NCI-H2196 treated with DMSO at 0.1 percent for 48 hours (cell line): ENCODE measurements at regions not wholly inside any gene's neighbourhood (a gene's known extent, or its start where the extent isn't known, plus 50 kb on each side); places are given as distances from the start of the nearest gene placed in this dataset.
"Not testable (repeated sequence)": the region's sequence is repeated elsewhere in the genome, so short reads cannot be mapped to it uniquely, and the experiment has no call there.

Experiments
- DNase-seq: peaks from one replicate; lab custom pipeline; 2025; ENCODE audit not compliant: unreplicated experiment; lab: John Stamatoyannopoulos, UW

DNA sequence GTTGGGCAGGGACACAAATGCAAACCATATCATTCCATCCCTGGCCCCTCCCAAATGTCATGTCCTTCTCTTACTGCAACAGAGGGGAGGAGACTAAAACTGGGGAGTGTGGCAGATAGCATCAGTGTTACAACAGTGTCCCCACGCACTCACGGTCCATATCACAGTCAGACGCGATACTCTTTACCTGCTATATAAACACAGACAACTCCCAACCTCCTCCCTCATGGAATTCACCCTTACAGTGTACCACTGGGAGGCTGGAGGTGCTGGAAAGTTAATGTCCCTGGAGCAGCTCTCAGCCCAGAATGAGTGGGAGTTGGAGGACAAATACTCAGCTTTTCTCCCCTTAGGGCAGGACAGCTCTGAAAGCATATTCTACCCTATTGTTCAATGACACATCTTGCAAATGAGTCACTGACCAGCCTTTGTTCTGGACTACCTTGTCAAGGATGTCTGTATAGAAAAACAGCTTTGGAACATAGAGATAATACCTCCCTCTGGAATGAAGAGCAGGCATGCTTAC, 445.9 kb downstream of the SETD4 start:
- DNase-seq, result no peak

DNA sequence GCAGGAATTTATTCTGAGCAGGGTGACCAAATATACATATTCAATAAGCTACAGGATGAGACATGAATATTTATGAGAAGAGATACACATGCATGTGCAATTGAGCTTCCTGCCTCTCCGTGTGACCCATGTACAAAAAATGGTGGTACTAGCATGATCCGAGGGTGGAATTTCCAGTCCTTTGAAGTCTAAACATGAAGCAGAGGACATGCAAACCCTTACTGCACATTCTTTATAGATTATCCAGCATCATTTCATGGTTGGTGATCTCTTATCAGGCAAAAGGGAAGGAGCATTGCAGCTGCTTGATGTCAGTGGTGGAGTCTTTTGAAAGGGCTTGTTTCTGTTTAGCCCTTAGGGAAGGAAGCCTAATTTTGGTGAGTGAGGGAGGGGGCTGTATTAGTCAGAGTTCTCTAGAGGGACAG, 448.6 kb downstream of the SETD4 start:
- no peak for DNase-seq

GRCh38 chr21:35609263-35609662, 451.1 kb downstream of the SETD4 start:
- DNase-seq, result no peak

DNA sequence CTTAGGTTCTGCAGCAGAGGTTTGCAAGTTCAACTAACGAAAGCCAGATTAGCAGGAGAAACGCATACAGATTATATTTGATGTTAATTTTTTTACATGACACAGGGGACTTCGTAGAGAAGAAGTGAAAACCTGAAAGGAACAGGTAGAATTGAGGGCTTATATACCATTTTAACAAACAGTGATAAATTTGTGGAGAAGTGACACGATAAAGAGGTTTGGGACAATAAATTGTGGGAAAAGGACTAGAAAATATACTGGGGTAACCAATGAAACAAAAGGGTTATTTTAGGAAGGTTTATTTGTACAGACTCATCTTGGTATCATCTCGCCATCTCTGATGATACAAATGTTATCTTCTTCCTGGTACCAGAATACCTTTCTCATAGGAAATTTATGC, 452.9 kb downstream of the SETD4 start:
- DNase-seq, result no peak

DNA sequence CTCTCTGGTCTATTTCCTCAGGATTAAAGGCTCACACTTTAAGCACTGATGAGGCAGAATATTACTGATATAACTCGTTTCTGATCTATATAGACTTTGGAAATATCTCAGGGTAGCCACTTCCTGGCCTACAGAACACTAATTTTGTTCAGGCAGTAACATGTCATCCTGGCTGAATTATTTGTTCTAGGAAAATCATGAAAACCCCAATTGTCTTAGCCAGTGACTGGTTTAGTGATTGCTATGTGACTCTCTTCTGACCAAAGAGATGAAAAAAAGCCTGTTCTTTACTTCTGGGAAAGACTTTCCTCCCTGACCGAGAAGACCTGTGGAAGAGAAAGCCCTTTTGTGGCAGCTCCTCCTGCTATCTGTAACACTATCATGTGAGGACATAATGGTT, 453.7 kb downstream of the SETD4 start:
- no peak for DNase-seq

GRCh38 chr21:35606146-35606545, 454.2 kb downstream of the SETD4 start:
- no peak for DNase-seq

GRCh38 chr21:35603494-35603893, 456.8 kb downstream of the SETD4 start:
- DNase-seq, result no peak

GRCh38 chr21:35602811-35603362, 457.4 kb downstream of the SETD4 start:
- no peak for DNase-seq

DNA sequence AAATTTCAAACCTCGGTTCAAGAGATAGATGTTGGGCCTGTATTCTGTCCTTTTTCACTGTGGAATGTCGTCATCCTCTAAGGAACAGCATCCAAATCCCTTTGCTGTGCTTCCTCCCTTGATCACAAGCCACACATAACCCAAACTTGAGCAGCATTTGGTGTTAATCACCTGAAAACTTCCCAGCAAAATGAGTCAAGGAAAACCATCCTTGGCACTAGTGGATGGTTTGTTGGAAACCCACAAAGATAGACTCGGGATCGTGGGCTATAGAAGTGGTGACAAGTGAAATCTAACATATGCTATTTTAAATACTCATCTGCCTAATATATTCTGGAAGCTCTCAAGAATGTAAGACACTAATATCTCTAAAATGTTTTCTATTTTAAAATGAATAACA, 459.1 kb downstream of the SETD4 start:
- DNase-seq, result no peak

DNA sequence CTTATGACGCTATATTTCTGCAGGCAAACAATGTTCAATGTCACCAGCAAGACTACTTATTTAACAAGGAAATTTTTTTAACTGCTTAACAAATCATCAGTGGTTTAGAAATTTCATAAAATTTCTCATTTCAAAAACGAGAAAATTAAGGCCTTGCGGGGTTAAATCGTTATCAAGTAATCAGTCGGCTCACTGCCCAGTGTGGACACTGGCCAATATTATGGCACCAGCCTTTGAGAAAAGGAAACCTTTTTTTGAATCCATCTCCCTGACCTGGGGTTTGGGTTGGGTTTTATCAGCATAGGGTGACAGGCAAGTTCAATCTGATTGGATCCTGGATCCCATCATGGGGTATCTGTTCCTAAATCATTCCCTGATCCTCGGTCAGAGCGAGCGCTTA, 461.2 kb downstream of the SETD4 start:
- DNase-seq, result no peak

- DNase-seq, result no peak
These were observed 462.5 kb downstream of the SETD4 start for GRCh38 chr21:35597750-35598339.

- no peak for DNase-seq
These were observed 465.4 kb downstream of the SETD4 start for GRCh38 chr21:35594905-35595304.

GRCh38 chr21:35593000-35593502, 467.3 kb downstream of the SETD4 start:
- peak; percentile 7 for DNase-seq

DNA sequence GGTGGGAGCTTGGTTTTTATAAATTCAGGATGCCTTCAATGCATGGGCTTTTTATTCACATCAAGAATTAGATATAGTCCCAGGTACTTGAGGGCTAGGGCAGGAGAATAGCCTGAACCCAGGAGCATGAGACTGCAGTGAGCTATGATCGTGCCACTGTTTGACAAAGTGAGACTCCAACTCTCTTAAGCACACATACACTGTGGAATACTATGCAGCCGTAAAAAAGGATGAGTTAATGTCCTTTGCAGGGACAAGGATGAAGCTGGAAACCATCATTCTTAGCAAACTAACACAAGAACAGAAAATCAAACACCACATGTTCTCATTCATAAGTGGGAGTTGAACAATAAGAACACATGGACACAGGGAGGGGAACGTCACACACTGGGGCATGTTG, 470.0 kb downstream of the SETD4 start:
- not testable (repeated sequence) for DNase-seq

DNA sequence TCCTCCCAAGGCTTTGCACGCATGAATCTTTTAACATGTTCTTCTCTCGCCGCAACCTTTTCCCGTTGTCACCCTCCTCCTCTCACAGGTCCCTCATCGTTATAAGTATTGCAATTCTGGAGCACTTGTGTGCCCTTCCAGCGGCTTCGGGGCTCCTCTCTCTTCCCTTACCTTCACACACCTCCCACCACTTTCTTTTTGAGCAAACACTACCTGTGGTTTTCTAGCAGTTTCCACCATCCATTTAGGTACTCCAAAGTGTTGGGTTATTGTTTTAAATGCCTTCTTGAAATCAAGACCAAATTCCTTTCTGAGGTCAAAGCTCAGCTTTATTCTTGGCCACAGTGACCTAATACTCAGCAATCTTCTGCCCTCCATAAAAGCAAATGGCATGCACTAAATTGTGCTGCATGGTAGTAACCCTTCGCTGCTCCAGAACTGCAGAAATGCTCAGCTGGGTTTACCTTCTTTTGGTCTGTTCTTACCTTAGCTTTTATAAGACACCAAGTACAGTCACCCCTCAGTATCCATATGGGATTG, 472.4 kb downstream of the SETD4 start:
- no peak for DNase-seq

DNA sequence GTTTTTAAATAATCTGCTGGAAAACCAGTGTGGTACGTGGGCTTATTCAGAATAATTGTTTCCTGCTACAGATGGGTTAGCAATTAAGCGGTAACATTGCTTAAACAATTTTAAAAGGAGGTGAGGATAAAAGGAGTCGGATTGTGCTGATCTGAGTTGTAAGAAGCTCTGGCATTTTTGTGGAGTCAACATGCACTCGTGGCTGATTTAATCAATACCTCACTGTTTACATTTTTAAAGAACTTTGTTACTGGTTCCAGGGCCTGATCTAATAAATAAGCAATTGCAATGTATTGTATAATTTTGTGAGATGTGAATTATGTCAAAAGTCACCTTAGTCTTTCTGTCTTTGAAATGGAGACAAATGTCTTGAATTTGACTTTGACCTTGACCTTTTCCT, 474.0 kb downstream of the SETD4 start:
- DNase-seq, result no peak

GRCh38 chr21:35585878-35586277, 474.4 kb downstream of the SETD4 start:
- no peak for DNase-seq

- DNase-seq, result no peak
These were observed 475.2 kb downstream of the SETD4 start for GRCh38 chr21:35585155-35585554.

DNA sequence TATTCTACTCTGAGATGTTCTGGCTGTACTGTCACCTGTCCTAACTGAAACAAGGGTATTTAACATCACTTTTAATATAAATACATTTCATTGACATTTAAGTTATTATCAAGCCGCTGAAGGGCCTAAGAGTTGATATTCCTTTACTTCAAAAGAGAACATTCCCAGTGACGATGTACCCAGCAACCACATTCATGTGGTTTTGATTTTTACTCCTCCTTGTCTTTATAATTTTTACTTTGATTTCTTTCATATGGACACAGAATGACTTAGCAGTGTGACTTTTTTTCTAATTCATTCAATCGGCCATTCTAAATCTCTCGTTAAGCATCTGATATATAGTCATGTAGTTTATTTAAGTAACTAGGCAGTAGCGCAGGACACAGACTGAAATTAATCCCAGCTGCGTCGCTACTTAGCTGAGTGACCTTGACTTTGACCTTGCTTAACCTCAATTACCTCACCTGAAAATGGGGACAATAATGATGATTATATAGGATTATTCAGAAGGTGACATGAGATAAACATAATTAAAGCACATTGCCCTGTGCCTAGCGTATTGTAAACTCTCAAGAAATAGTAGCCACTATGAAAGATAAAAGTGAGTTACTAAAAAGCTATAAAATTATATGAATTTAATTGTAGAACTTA, 476.6 kb downstream of the SETD4 start:
- DNase-seq, result no peak

- DNase-seq, result no peak
These were observed 477.6 kb downstream of the SETD4 start for GRCh38 chr21:35582731-35583130.

DNA sequence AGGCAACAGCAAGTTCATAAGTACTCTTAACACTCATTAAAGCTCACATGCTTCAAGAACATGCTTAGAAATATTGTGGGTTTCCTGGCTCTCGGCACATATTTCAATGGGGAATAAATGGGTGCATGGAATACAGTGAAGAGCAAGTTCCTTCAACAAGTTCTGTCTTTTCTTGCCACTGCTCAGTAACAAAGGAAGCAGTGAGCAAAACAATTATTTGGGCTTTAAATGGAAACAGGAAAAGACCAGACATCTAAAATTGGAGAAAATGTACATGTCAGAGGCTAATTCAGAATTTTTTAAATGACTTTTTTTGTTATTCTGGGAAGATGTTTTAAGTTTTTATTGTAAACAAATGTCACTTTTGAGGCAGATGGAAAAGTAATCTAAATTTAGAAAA, 478.7 kb downstream of the SETD4 start:
- DNase-seq, result no peak
